SU-DHL-6 (cell line): ENCODE measurements at regions not wholly inside any gene's neighbourhood (a gene's known extent, or its start where the extent isn't known, plus 50 kb on each side); places are given as distances from the start of the nearest gene placed in this dataset.

Experiments
- H2AFZ ChIP-seq: fragments of 200-600 bp; sonication (generic); 2 replicates; pipeline ENCODE4 v1.6.1; 2014; ENCODE audit warnings: low read depth, mild to moderate bottlenecking, moderate library complexity, mixed read lengths, antibody characterized with exemption, low read length; ENCODE audit not compliant: severe bottlenecking
- H3F3A ChIP-seq: fragments of 200-600 bp; shearing (Covaris generic); 2 replicates; pipeline ENCODE4 v1.6.0; 2016; ENCODE audit warnings: antibody characterized with exemption, mild to moderate bottlenecking; ENCODE audit not compliant: insufficient read depth
- H3K27ac ChIP-seq: fragments of 200-600 bp; sonication (generic); 2 replicates; pipeline ENCODE4 v1.5.1; 2016; ENCODE audit warnings: low read depth, mild to moderate bottlenecking, low read length, moderate library complexity, mixed read lengths
- H3K27me3 ChIP-seq: fragments of 200-600 bp; sonication (generic), shearing (Covaris generic); 2 replicates; pipeline ENCODE4 v1.6.0; 2014; ENCODE audit warnings: mild to moderate bottlenecking, low read length
- H3K36me3 ChIP-seq: fragments of 200-600 bp; sonication (generic); 2 replicates; pipeline ENCODE4 v1.6.1; 2014; ENCODE audit warnings: mild to moderate bottlenecking, low read length, mixed read lengths
- H3K4me2 ChIP-seq: fragments of 300-600, 200-600 bp; shearing (Covaris generic), sonication (generic); 2 replicates; pipeline ENCODE4 v1.6.0; 2014; ENCODE audit warnings: low read length, low read depth, mild to moderate bottlenecking; ENCODE audit not compliant: poor library complexity, severe bottlenecking
- H3K4me3 ChIP-seq: fragments of 200-600 bp; sonication (generic); 2 replicates; pipeline ENCODE4 v1.5.1; 2014; ENCODE audit warnings: antibody characterized with exemption, low read length, mild to moderate bottlenecking, mixed read lengths; ENCODE audit not compliant: insufficient read depth, poor library complexity, severe bottlenecking
- H3K79me2 ChIP-seq: fragments of 200-600 bp; sonication (generic); 2 replicates; pipeline ENCODE4 v1.6.1; 2014; ENCODE audit warnings: mild to moderate bottlenecking, low read length, moderate library complexity; ENCODE audit not compliant: insufficient read depth
- H3K9ac ChIP-seq: fragments of 200-600 bp; sonication (generic); 2 replicates; pipeline ENCODE4 v1.7.0; 2014; ENCODE audit warnings: mild to moderate bottlenecking, low read length
- H3K9me2 ChIP-seq: fragments of 200-600 bp; sonication (generic); replicated peaks from 2 replicates; pipeline ENCODE4 v1.6.1; 2014; ENCODE audit warnings: low read length; ENCODE audit not compliant: insufficient read depth
- H3K9me3 ChIP-seq: fragments of 200-600 bp; sonication (generic); 2 replicates; pipeline ENCODE4 v1.6.1; 2014; ENCODE audit warnings: low read length, mixed read lengths; ENCODE audit not compliant: insufficient read depth
- H4K20me1 ChIP-seq: fragments of 200-600 bp; sonication (generic); 2 replicates; pipeline ENCODE4 v1.6.1; 2014; ENCODE audit warnings: low read depth, mild to moderate bottlenecking, antibody characterized with exemption, low read length, moderate library complexity, mixed read lengths
- EZH2phosphoT487 ChIP-seq: fragments of 200-600 bp; sonication (generic), shearing (Covaris generic); conservative IDR thresholded peaks from 2 replicates; pipeline ENCODE4 v1.6.1; 2018; ENCODE audit warnings: mild to moderate bottlenecking, antibody characterized with exemption, low read length, moderate library complexity, mixed read lengths
- TF ChIP-seq, protein P1 (sequence below): fragments of 200-600 bp; sonication (generic); IDR thresholded peaks from one replicate; pipeline ENCODE4 v1.5.1; 2017; ENCODE audit warnings: antibody characterized with exemption, mild to moderate bottlenecking, low read length, moderate library complexity; ENCODE audit not compliant: insufficient read depth, poor library complexity, severe bottlenecking

DNA sequence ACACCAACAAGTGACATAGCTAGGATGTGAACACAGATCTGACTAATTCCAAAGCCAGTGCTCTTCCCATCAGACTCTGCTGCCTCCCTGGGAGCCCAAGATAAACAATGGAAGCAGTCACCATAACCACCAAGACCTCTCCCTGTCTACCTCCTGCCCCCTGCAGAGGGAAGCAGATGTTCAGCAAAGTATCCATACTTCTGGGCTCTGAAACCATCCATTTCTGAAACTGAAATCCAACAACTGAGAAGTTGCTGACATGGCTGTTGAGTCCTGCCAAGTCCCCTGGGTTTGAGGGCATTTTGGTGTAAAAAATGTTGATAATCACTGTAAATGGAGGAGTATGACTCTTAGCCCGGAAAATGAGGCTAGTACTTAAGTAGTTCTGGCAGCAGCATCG is 102.1 kb downstream of the TYW3 start:
- H3K79me2 ChIP-seq: no peaks in the 10 kb centered on the region
- no peak overlapping the region for H3K4me3 ChIP-seq
- H3K27ac ChIP-seq: no peak overlapping the region
- no peaks in the 10 kb centered on the region for H3F3A ChIP-seq
- no peaks in the 10 kb centered on the region for H3K36me3 ChIP-seq
- no peak for TF ChIP-seq EZH2phosphoT487
- TF ChIP-seq, protein P1, sequence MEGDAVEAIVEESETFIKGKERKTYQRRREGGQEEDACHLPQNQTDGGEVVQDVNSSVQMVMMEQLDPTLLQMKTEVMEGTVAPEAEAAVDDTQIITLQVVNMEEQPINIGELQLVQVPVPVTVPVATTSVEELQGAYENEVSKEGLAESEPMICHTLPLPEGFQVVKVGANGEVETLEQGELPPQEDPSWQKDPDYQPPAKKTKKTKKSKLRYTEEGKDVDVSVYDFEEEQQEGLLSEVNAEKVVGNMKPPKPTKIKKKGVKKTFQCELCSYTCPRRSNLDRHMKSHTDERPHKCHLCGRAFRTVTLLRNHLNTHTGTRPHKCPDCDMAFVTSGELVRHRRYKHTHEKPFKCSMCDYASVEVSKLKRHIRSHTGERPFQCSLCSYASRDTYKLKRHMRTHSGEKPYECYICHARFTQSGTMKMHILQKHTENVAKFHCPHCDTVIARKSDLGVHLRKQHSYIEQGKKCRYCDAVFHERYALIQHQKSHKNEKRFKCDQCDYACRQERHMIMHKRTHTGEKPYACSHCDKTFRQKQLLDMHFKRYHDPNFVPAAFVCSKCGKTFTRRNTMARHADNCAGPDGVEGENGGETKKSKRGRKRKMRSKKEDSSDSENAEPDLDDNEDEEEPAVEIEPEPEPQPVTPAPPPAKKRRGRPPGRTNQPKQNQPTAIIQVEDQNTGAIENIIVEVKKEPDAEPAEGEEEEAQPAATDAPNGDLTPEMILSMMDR: no peak
- H3K9me3 ChIP-seq: no peaks in the 10 kb centered on the region
- H3K9me2 ChIP-seq: no peaks in the 10 kb centered on the region
- no peaks in the 10 kb centered on the region for H4K20me1 ChIP-seq
- H3K27me3 ChIP-seq: no peaks in the 10 kb centered on the region
- H3K9ac ChIP-seq: no peak overlapping the region
- no peak overlapping the region for H2AFZ ChIP-seq
- no peak overlapping the region for H3K4me2 ChIP-seq

DNA sequence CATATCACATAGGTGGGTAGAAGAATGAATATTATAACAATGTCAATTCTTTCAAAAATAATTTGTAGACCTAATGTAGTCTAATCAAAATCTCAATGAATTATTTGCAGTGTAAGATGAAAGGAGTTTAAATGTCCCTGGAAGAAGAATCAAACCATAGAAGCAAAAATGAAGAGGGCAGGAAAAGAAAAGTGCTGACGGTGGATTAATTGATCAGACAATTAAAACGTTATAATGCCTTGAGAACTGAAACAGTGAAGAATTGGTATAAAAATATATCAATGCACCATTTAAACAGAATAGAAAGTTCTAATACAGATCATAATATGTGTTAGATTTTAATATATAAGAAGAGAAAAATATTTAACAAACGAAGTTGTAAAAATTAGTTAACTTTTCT is 109.8 kb downstream of the TYW3 start:
- no peak overlapping the region for H3K4me3 ChIP-seq
- TF ChIP-seq, protein P1: no peak
- TF ChIP-seq EZH2phosphoT487: no peak
- no peaks in the 10 kb centered on the region for H3F3A ChIP-seq
- H3K27me3 ChIP-seq: no peaks in the 10 kb centered on the region
- H3K9me2 ChIP-seq: no peaks in the 10 kb centered on the region
- no peak overlapping the region for H2AFZ ChIP-seq
- H3K79me2 ChIP-seq: no peaks in the 10 kb centered on the region
- no peak overlapping the region for H3K4me2 ChIP-seq
- no peak overlapping the region for H3K27ac ChIP-seq
- H3K9me3 ChIP-seq: no peaks in the 10 kb centered on the region
- no peak overlapping the region for H3K9ac ChIP-seq
- no peaks in the 10 kb centered on the region for H4K20me1 ChIP-seq
- H3K36me3 ChIP-seq: no peaks in the 10 kb centered on the region

DNA sequence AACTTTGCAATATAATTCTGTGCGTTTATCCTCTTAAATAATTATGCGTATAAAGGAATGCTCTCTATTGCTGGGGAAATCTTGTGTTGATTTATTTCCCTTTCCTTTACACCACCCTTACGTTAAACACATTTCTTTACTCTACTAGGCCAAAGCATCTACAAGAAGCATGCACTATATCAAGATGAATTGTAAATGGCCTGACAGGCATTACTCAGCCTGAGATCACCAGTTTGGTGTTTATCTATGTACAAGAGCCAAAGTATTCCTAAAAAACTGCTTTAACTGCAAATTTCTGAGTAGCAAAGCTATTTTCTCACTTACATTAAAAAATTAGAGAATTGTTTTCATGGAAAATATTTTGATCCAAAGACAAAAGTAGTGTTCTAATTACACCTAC is 114.8 kb downstream of the TYW3 start:
- Histone ChIP-seq H3K36me3 (no peaks in the 10 kb centered on the region), H3F3A (no peaks in the 10 kb centered on the region), H3K9me3 (no peaks in the 10 kb centered on the region), H3K27ac (no peak overlapping the region), H3K4me3 (no peak overlapping the region), H3K27me3 (no peaks in the 10 kb centered on the region), H3K9ac (no peak overlapping the region), H3K9me2 (no peaks in the 10 kb centered on the region), H3K79me2 (no peaks in the 10 kb centered on the region), H4K20me1 (no peaks in the 10 kb centered on the region), H2AFZ (no peak overlapping the region), H3K4me2 (no peak overlapping the region)
- TF ChIP-seq, protein P1: no peak
- no peak for TF ChIP-seq EZH2phosphoT487

DNA sequence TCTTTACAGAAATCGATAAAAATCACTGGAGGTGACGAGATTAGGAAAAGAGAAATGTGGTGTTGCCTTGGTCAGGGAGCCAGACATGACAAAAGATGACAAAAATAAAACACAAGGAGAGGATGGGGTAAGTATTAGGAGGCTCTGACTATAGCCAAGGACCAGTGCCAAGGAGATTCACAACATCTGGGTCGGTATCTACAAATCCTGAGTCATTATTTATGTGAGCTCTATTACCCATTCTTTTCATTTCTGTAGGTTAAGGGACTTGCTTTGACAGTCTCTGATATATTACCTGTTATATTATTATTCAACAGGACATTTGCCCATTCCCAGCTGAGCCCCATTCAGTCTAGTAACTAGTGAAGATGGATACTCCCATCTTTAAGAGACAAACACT is 120.8 kb downstream of the TYW3 start:
- Histone ChIP-seq H4K20me1 (no peaks in the 10 kb centered on the region), H3F3A (no peaks in the 10 kb centered on the region), H3K79me2 (no peaks in the 10 kb centered on the region), H3K36me3 (no peaks in the 10 kb centered on the region), H3K27ac (no peak overlapping the region), H3K9me2 (no peaks in the 10 kb centered on the region), H2AFZ (no peak overlapping the region), H3K9me3 (no peaks in the 10 kb centered on the region), H3K27me3 (no peaks in the 10 kb centered on the region), H3K9ac (no peak overlapping the region), H3K4me2 (no peak overlapping the region), H3K4me3 (no peak overlapping the region)
- no peak for TF ChIP-seq EZH2phosphoT487
- TF ChIP-seq, protein P1: no peak
